ENCODE measurements at regions not wholly inside any gene's neighbourhood (a gene's known extent, or its start where the extent isn't known, plus 50 kb on each side); places are given as distances from the start of the nearest gene placed in this dataset.

- DNase-seq: no peak
Measured at GRCh38 chr4:138964716-138965426, 50.7 kb upstream of the NOCT start.

- no peak for DNase-seq
Measured at GRCh38 chr4:138963412-138963811, 52.2 kb upstream of the NOCT start.

DNA sequence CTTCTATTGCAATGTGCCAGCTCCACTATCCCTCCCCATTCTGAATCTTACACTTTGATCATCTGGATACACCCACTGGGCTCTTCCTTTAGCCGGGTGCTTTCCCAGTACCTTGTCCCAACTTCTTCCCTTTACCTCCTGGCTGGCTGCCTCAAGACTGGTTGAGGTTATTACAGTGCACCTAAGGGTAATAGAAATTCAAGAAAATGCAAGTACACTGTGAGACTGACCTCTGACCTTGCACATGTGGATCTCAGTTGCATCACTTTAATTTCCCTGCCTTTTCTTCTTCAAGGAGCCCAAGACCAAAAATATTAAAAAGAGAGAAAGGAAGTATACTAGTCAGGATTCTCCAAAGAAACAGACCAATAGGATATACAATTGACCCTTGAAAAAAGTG lies 53.9 kb upstream of the NOCT start:
- DNase-seq: no peak

GRCh38 chr4:138961129-138961528 lies 54.5 kb upstream of the NOCT start:
- no peak for DNase-seq

- no peak for DNase-seq
Measured at GRCh38 chr4:138960175-138960710, 55.3 kb upstream of the NOCT start.

DNA sequence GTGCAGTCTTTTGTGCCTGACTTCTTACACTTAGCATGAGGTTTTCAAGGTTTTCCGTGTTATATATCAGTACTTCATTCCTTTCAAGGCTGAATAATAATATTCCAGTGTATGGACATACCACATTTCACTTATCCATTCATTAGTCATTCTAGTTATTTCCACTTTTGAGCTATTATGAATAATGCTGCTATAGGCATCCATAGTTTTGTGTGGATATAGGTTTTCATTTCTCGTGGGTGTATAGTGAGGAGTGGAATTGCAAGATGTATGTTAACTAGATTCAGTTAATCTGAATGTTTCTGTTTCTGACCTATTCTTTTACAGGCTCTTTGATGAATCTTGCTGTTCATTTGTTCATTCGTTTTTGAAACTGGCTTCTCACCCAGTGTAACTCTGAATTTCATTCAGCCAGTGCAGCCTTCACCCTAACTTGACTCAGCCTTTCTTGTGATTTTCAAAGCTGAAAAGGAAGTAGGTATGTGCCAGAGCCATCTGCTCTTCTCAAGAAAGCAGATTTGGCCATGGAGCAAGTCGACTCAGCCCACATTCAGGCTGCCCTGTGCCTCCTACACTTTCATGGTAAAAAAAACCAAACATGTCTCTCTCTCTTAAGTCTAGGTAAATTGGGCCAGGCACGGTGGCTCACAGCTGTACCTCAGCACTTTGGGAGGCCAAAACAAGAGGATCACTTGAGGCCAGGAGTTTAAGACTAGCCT lies 56.3 kb upstream of the NOCT start:
- DNase-seq: no peak

- DNase-seq: no peak
Measured at GRCh38 chr4:138958519-138958918, 57.1 kb upstream of the NOCT start.

- no peak for DNase-seq
Measured at GRCh38 chr4:138957302-138957701, 58.3 kb upstream of the NOCT start.

GRCh38 chr4:138954428-138954827 lies 61.2 kb upstream of the NOCT start:
- DNase-seq: no peak

DNA sequence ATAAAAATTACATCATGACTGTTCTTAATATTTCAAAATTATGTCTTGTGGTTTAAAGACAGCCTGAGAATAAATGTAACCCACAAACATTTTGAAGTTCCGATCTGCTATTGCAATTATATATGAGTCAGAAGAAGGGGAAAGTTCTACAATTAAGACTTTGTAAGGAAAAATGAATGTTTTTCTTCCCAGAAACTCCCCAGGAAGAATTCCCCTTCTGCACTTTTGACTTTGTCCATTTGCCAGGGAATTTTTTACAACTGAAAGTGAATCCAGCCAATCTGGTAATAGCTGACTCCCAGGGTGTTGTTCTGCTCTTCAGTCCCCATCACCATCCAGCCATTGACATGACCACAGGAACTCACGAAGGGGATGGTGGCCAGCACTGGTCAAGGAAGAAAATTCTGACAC lies 61.6 kb upstream of the NOCT start:
- no peak for DNase-seq

GRCh38 chr4:138952411-138952810 lies 63.2 kb upstream of the NOCT start:
- no peak for DNase-seq

GRCh38 chr4:138951764-138952163 lies 63.8 kb upstream of the NOCT start:
- no peak for DNase-seq

GRCh38 chr4:138949866-138950265 lies 65.7 kb upstream of the NOCT start:
- no peak for DNase-seq

DNA sequence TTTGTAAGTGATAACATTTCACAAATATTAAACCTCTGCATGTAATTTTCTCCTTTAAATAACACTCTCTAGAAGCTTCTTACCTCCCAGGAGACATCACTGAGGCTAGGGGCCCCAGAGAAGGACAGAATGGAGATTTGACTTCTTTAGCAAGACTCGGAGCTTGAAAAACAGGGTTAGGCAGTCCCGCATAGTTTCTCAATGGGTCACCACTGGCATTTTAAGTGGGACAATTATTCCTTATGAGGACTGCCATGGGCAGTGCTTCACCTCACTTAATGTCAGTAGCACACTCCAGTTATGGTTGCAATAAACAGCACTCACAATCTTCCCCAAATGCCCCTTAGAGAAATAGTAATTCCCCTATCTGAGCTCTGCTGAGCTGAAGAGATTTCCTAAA lies 66.7 kb upstream of the NOCT start:
- DNase-seq: no peak

DNA sequence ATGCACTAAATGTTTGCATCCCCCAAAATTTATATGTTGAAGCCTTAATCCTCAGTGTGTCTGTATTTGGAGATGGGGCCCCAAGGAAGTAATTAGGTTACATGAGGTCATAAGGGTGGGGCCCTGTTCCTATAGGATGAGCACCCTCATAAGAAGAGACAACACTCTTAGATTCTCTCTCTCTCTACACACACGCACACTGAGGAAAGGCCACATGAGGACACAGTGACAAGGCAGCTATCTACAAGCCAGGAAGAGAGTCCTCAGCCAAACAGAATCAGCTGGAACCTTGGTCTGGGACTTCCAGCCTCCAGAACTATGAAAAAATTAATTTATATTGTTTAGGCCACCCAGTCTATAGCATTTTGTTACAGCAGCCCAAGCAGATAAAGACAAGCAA lies 69.3 kb upstream of the NOCT start:
- no peak for DNase-seq

GRCh38 chr4:138945840-138946239 lies 69.7 kb upstream of the NOCT start:
- DNase-seq: no peak

DNA sequence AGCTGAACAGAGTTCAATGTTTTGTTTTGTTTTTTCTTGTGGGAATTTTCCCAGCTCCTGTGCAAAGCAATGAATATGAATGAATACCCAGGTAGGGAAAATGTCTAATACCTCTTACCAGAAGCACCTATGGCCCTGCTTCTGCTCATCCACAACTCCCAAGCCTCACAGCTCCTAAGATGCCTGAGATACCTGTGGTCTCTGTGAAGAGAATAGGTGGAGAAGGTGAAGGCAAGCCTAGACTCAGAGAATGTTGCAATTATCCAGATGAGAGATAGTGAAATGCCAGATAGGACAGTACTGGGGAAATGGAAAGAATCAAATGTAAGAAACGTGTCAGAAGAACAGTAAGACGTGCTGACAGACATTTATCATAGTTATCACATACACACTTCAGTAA lies 70.2 kb upstream of the NOCT start:
- DNase-seq: no peak

DNA sequence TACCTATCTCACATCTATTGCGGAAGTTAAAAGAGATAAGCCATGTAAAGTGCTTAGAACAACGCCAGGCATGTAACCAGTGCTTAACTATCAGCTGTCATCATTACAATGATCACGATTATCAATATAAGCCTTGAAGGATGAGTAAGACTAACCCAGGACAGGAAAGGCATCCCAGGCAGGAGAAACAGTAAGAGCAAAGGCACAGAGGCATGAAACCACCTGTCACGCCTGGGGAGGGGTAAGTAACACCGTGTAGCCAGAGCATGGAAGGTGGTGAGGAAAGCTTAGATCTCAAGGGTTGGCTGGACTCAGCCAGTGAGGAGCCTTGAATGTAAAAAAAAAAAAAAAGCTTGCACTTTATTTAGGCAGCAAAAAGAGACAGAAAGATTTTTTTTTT lies 71.7 kb upstream of the NOCT start:
- DNase-seq: no peak

GRCh38 chr4:138941037-138941436 lies 74.5 kb upstream of the NOCT start:
- no peak for DNase-seq

DNA sequence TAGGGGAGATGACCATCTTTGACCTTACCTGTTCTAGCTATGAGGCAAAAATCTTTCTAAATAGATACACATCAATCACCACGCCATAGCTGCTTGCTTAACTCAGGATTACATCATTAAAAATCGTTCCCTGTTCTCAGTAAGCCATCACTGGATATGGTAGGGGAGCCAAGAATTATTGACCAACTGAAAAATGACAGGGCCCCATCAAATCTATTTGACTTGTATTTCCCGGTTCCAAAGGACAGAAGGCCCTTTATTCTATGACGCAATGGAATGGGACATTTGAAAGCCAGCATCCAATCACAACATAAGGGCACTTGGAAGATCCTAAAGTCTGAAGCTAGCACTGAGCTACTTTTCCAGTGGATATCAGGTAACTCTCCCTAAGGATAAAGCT lies 75.6 kb upstream of the NOCT start:
- no peak for DNase-seq

DNA sequence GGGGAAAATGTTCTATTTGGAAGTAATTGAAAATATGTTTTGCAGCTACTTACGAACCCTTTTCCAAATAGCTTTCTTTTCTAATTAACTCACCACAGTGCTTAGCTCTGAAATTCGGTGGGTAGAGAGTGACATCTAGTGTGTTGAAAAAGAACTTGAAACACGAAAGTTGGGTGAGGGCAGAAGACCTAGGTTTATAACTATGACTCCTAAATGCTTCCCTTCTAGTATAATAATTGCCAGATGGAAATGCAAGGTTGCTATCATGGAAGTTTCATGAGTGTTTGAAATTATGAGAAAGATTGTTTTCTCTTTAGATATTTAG lies 77.3 kb upstream of the NOCT start:
- DNase-seq: no peak

DNA sequence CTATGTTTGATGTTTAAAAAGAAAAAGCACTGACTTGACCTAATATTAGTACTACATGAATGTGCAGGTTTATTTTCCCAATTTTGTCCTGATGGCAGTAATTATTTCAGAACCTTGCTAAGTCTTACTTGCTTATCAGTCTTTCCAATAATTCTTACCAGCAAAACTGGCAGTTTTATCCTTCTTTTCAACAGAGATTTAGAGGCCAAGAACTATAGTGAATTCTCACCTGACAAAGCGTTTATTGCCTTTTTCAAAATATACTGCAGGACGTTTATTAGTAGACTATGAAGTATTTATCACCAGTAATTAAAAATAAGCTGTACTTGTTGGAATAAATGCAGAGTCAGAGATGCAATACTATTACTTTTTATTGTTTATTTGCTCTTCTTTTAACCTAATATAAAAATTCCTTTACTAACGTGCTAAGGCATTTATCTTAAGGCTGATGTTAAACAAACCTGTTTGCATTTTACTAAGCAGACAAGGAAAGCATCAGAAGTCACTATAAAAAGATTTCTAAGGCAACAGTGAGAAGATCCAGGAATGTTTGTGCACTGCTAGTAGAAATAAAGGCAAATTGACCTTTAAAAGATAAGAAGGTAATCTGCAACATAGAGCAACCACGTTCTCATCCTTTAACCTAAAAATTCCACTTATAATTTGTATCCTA lies 80.3 kb upstream of the NOCT start:
- no peak for DNase-seq

- no peak for DNase-seq
Measured at GRCh38 chr4:138927072-138927471, 88.5 kb upstream of the NOCT start.

GRCh38 chr4:138925495-138925894 lies 90.1 kb upstream of the NOCT start:
- no peak for DNase-seq

Data from activated effector memory CD4-positive, alpha-beta T cell treated with Interleukin-2 at 50 U/mL for 16 hours (primary cell).